ENCODE measurements at regions not wholly inside any gene's neighbourhood (a gene's known extent, or its start where the extent isn't known, plus 50 kb on each side); places are given as distances from the start of the nearest gene placed in this dataset.

DNA sequence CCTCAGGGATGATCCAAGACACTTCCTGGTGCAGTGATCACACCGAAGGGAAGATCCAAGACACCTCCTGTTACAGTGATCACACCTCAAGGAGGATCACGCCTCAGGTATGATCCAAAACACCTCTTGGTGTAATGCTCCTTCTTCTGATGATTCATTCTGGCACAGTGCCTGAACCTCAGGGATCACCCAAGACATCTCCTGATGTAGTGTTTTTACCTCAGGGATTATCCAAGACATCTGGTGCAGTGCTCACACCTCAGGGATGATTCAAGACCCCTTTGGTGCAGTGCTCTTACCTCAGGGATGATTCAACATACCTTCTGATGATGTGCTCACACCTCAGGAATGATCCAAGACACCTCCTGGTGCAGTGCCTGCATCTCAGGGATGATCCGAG is 124.4 kb downstream of the ASB1 start:
- Histone ChIP-seq H3K9me3 (peaks cover 8% of the 10 kb centered on the region), H3K4me3 (no peak overlapping the region), H3K27ac (no peak overlapping the region), H3K36me3 (no peaks in the 10 kb centered on the region), H3K27me3 (no peaks in the 10 kb centered on the region), H3K4me1 (no peaks in the 10 kb centered on the region)
- no peak for DNase-seq (ENCODE audit: low spot score in 2 of 2)
- WGBS, result 81% methylated on average over 3 of the region's 3 CpGs
- TF ChIP-seq POLR2AphosphoS5 (IDR thresholded peaks at IDR 0.05) (no peak), EP300 (IDR thresholded peaks at IDR 0.05) (no peak), POLR2A (IDR thresholded peaks at IDR 0.05) (no peak)
- TF ChIP-seq, protein P1, sequence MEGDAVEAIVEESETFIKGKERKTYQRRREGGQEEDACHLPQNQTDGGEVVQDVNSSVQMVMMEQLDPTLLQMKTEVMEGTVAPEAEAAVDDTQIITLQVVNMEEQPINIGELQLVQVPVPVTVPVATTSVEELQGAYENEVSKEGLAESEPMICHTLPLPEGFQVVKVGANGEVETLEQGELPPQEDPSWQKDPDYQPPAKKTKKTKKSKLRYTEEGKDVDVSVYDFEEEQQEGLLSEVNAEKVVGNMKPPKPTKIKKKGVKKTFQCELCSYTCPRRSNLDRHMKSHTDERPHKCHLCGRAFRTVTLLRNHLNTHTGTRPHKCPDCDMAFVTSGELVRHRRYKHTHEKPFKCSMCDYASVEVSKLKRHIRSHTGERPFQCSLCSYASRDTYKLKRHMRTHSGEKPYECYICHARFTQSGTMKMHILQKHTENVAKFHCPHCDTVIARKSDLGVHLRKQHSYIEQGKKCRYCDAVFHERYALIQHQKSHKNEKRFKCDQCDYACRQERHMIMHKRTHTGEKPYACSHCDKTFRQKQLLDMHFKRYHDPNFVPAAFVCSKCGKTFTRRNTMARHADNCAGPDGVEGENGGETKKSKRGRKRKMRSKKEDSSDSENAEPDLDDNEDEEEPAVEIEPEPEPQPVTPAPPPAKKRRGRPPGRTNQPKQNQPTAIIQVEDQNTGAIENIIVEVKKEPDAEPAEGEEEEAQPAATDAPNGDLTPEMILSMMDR (IDR thresholded peaks at IDR 0.05), result no peak

DNA sequence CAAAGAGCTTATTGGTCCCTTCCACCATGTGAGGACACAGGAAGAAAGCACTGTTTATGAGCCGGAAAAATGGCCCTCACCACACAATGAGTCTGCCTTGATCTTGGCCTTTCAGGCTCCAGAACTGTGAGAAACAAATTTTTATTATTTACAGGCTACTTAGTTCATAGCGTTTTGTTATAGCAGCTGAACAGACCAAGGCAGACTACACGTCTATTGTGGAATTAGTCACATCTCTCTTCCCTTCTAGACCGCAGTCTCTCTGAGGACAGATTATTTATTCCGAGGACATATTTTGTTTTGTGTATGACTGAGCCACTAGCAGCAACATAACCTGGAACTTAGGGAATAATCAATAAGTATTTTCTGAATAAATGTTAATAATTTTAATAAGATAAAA is 125.5 kb downstream of the ASB1 start:
- no peak overlapping the region for H3K27ac ChIP-seq
- 93% methylated on average over 5 of the region's 5 CpGs for WGBS
- no peaks in the 10 kb centered on the region for H3K36me3 ChIP-seq
- DNase-seq (ENCODE audit: low spot score in 2 of 2), result no peak
- peaks cover 8% of the 10 kb centered on the region for H3K9me3 ChIP-seq
- no peak for TF ChIP-seq POLR2AphosphoS5 (IDR thresholded peaks at IDR 0.05)
- TF ChIP-seq POLR2A (IDR thresholded peaks at IDR 0.05), result no peak
- no peak for TF ChIP-seq EP300 (IDR thresholded peaks at IDR 0.05)
- TF ChIP-seq, protein P1 (IDR thresholded peaks at IDR 0.05), result no peak
- H3K4me3 ChIP-seq, result no peak overlapping the region
- H3K4me1 ChIP-seq, result no peaks in the 10 kb centered on the region
- H3K27me3 ChIP-seq, result no peaks in the 10 kb centered on the region

DNA sequence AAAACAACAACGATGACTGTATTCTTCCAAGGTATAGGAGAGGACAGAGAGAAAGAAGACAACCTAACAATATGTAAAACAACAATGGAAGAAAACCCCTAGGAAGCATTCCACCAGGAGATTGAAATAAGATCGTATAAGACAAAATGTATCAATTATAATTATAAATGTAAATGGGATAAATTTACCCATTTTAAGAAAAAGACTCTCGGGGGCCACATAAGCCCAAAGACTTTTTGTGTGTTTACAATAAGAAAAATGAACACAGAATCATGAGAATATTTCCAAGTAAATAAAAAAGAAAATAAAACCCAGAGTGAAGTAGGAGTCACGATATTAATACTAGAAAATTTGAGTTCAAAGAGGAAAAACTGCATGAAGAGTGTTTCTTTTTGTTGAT is 126.4 kb downstream of the ASB1 start:
- peaks cover 8% of the 10 kb centered on the region for H3K9me3 ChIP-seq
- no peaks in the 10 kb centered on the region for H3K27me3 ChIP-seq
- H3K4me1 ChIP-seq, result no peaks in the 10 kb centered on the region
- H3K36me3 ChIP-seq, result no peaks in the 10 kb centered on the region
- H3K27ac ChIP-seq, result no peak overlapping the region
- WGBS, result 97% methylated on average over 4 of the region's 4 CpGs
- H3K4me3 ChIP-seq, result no peak overlapping the region
- TF ChIP-seq POLR2A (IDR thresholded peaks at IDR 0.05), result no peak
- TF ChIP-seq, protein P1 (IDR thresholded peaks at IDR 0.05), result no peak
- no peak for TF ChIP-seq EP300 (IDR thresholded peaks at IDR 0.05)
- no peak for TF ChIP-seq POLR2AphosphoS5 (IDR thresholded peaks at IDR 0.05)
- DNase-seq (ENCODE audit: low spot score in 2 of 2), result no peak

DNA sequence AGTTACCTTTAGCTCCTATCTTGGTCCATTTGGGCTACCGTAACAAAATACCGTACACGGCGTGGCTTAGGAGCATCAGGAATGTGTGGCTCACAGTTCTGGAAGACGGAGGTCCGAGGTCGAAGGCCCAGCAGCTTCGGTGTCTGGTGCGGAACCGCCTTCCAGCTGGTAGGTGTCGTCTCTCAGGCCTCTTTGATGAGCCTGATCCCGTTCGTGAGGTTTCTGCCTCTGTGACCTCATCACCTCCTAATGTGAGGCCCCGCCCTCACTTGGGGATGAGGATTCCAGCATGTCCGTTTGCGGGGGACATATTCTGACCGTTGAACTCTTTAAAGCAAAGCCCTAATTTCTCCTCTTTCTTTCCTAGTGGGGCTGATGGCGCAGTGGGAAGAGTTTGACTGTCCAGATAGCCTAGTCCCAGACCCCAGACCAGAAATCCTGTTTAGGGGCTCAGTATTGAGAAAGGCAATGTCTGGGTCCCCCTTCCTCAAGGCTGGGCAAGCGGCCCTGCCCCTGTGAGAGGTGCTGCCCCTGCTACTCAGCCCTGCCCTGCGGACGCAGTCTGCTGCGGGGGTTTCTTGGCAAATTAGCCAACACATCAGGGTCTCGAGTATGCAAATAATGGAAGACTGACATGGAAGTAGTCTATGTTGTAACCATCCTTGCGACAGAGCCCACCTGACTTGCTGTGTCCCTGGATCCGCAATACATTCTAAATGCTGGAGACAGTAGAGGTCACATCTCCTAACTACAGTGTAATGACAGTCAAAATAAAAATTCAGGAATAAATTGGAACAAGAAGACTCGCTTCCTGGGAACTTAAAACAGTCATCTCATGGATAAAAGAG is 128.0 kb downstream of the ASB1 start:
- TF ChIP-seq, protein P1 (IDR thresholded peaks at IDR 0.05), result no peak
- TF ChIP-seq POLR2A (IDR thresholded peaks at IDR 0.05) (no peak), POLR2AphosphoS5 (IDR thresholded peaks at IDR 0.05) (no peak), EP300 (IDR thresholded peaks at IDR 0.05) (no peak)
- Histone ChIP-seq H3K4me3 (no peak overlapping the region), H3K27ac (no peak overlapping the region), H3K4me1 (no peaks in the 10 kb centered on the region), H3K9me3 (peaks cover 8% of the 10 kb centered on the region), H3K27me3 (no peaks in the 10 kb centered on the region), H3K36me3 (no peaks in the 10 kb centered on the region)
- 76% methylated on average over 13 of the region's 26 CpGs for WGBS
- DNase-seq (ENCODE audit: low spot score in 2 of 2), result no peak

DNA sequence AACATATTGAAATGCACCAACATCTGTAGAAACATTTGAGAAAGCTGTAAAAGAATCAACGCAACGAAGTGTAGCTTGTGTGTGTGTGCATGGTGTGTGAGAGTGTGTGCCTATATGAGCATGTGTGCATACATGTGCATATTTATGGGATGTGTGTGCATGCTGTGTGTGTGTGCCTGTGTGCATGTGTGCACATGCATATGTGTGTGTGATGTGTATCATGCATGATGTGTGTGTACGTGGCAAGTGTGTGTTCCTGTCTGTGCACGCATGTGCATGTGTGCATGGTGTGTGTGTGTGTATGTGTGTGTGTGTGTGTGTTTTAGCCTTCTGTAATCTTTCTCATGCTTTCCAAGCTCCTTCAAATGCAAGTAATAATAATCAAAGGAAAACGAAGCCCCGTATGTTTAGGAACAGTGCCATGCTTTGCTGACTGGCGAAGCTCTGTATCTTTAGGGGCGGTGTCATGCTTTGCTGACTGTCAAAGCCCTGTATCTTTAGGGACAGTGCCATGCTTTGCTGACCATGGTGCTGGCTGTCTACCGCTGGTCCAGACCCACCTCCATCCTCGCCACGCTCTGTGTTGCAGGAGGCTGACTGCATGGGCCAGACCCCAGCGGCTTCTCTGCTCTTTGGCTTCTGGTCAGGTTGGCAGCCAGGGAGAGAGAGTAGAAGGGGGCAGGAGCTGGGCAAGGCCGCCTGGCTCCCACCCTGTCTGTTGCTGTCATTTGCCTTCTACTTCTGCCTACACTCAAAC is 129.2 kb downstream of the ASB1 start:
- Histone ChIP-seq H3K27me3 (no peaks in the 10 kb centered on the region), H3K36me3 (no peaks in the 10 kb centered on the region), H3K4me3 (no peak overlapping the region), H3K27ac (no peak overlapping the region), H3K4me1 (no peaks in the 10 kb centered on the region), H3K9me3 (peaks cover 8% of the 10 kb centered on the region)
- no peak for DNase-seq (ENCODE audit: low spot score in 2 of 2)
- TF ChIP-seq POLR2A (IDR thresholded peaks at IDR 0.05), result no peak
- TF ChIP-seq, protein P1 (IDR thresholded peaks at IDR 0.05), result no peak
- no peak for TF ChIP-seq EP300 (IDR thresholded peaks at IDR 0.05)
- TF ChIP-seq POLR2AphosphoS5 (IDR thresholded peaks at IDR 0.05), result no peak
- 82% methylated on average over 10 of the region's 13 CpGs for WGBS

All from suprapubic skin (tissue), 4 donors.